ENCODE measurements at regions not wholly inside any gene's neighbourhood (a gene's known extent, or its start where the extent isn't known, plus 50 kb on each side); places are given as distances from the start of the nearest gene placed in this dataset.

- H3K4me3 ChIP-seq (ENCODE audit: low read length): no peak overlapping the region
- ATAC-seq (no peak), DNase-seq (no peak)
- H3K4me1 ChIP-seq (ENCODE audit: control insufficient read depth, insufficient read depth, low read length): no peaks in the 10 kb centered on the region
- H3K27me3 ChIP-seq (ENCODE audit: control insufficient read depth, insufficient read depth): no peaks in the 10 kb centered on the region
- H3K9me3 ChIP-seq (ENCODE audit: control insufficient read depth, low read length): no peaks in the 10 kb centered on the region
- intact Hi-C loops (cut with DNase I): no loop called here
- no peak overlapping the region for H3K27ac ChIP-seq (ENCODE audit: low read length)
Measured at GRCh38 chr4:169342906-169343564, 72.3 kb upstream of the SH3RF1 start.

DNA sequence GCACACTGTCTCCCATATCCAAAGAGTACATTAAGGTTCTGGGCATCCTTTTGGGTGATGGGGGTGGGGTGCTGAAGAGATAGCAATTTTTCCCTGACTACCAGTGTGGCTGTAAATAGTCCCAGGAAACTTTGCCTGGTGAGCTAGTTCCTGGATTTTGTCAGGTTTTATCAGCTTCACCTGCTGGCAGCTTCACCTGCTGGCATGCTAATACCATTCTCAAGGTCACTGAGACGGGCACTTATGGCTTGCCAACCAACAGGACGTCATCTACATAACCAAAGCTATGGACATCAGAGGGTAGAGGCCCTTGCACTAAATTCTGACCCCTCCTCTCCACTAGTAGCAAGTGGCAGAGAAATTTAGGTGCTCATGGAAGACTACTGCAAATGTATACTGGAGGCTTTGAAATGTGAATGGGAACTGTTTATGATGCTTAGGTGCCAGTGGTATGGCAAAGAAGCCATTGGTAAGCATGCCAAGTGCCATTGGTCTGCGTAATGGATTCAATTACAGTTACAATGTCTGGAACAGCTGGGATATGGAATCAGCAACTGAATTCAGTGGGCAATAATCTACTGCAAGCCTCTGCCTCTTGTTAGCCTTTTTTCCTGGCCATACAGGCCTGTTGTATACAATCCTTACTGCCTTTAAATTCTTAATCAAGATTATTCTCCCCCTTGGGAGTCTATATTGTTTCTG lies 71.6 kb upstream of the SH3RF1 start:
- Histone ChIP-seq H3K27me3 (ENCODE audit: control insufficient read depth, insufficient read depth) (no peaks in the 10 kb centered on the region), H3K4me1 (ENCODE audit: control insufficient read depth, insufficient read depth, low read length) (no peaks in the 10 kb centered on the region), H3K27ac (ENCODE audit: low read length) (no peak overlapping the region), H3K4me3 (ENCODE audit: low read length) (no peak overlapping the region), H3K9me3 (ENCODE audit: control insufficient read depth, low read length) (no peaks in the 10 kb centered on the region)
- WGBS: 90% methylated on average over 3 of the region's 3 CpGs
- intact Hi-C loops (cut with DNase I): no loop called here
- DNase-seq (no peak), ATAC-seq (no peak)

DNA sequence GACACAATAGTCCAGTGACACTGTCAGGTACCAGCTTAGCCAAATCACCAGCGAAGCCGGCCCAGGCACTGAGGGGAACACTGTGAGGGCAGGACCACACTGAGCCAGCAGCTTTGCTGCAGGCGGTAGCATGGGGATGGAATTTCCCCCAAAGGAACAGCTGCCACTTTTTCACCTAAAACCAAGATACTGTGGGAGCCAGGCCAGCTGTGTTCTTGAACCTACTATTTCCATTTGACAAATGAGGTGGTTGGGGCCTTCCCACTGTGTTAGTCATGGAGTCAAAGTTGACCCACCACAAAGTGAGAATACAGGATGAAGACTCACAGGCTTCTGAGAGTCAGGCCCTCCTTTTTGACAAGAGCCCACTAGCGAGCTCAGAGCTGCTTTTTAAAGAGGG lies 70.7 kb upstream of the SH3RF1 start:
- H3K9me3 ChIP-seq (ENCODE audit: control insufficient read depth, low read length): no peaks in the 10 kb centered on the region
- H3K27me3 ChIP-seq (ENCODE audit: control insufficient read depth, insufficient read depth): no peaks in the 10 kb centered on the region
- no peak overlapping the region for H3K4me3 ChIP-seq (ENCODE audit: low read length)
- no peak for DNase-seq
- 88% methylated on average over 4 of the region's 4 CpGs for WGBS
- intact Hi-C loops (cut with DNase I): no loop called here
- no peak for ATAC-seq
- no peak overlapping the region for H3K27ac ChIP-seq (ENCODE audit: low read length)
- H3K4me1 ChIP-seq (ENCODE audit: control insufficient read depth, insufficient read depth, low read length): no peaks in the 10 kb centered on the region

DNA sequence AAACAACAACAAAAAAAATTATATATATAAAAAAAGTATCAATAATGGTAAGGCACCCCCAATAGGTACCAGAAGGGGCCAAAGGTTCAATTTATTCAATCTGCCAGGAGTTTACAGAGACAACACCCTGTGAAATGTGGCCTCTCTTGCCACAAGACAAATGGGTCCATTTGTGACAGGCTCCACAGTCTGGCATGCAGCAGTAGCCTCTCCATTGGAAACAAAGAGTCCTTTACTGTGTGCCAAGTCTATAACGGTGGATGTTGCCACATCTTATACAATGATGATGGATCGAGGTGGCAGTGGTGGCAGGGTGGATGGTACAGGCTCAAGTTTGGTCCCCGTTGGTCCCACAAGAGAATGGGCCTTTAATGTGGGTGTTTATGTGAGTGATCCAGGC lies 70.1 kb upstream of the SH3RF1 start:
- DNase-seq (no peak), ATAC-seq (no peak)
- Histone ChIP-seq H3K27ac (ENCODE audit: low read length) (no peak overlapping the region), H3K4me3 (ENCODE audit: low read length) (no peak overlapping the region), H3K4me1 (ENCODE audit: control insufficient read depth, insufficient read depth, low read length) (no peaks in the 10 kb centered on the region), H3K9me3 (ENCODE audit: control insufficient read depth, low read length) (no peaks in the 10 kb centered on the region), H3K27me3 (ENCODE audit: control insufficient read depth, insufficient read depth) (no peaks in the 10 kb centered on the region)
- intact Hi-C loops (cut with DNase I): no loop called here
- WGBS: 80% methylated on average over 3 of the region's 3 CpGs

DNA sequence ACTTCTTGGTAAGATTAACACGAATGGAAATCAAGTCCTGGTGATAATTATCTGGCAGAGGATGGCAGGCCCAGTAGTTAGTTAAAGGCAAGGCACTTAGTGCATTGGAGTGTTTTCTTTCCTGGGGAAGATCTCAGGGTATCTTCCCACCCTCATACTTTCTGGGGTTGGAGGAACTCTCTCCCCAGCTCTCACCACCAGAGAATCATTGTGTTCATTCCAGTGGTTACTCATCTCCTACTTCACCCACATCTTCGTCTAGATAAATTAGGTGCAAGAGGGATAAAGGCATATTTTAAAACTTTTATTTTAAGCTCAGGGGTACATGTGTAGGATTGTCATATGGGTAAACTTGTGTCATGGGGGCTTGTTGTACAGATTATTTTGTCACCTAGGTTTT lies 67.5 kb upstream of the SH3RF1 start:
- intact Hi-C loops (cut with DNase I): no loop called here
- no peak for DNase-seq
- no peak for ATAC-seq

DNA sequence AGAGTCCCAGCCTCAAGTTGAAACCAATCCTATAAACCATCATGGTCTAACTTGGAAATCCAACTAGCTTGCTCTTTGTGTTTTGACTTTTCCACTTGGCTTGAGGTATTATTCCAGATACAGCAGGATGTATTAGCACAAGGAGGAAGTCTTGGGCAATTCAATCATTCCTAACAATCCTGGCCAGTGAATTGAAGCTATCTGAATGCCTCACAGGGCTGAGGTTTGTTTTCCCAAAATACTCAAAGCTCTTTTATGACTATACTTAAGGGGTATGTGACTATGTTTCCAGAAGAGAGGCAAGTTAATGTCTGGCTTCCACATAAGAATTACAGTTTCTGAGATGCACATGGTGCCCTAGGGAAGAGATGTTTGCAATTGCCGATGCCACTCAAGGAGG lies 66.8 kb upstream of the SH3RF1 start:
- H3K27ac ChIP-seq (ENCODE audit: low read length): no peak overlapping the region
- intact Hi-C loops (cut with DNase I): no loop called here
- no peak for ATAC-seq
- DNase-seq: no peak
- H3K4me3 ChIP-seq (ENCODE audit: low read length): no peak overlapping the region
- WGBS: 100% methylated on average over 1 of the region's 1 CpG
- H3K9me3 ChIP-seq (ENCODE audit: control insufficient read depth, low read length): no peaks in the 10 kb centered on the region
- H3K4me1 ChIP-seq (ENCODE audit: control insufficient read depth, insufficient read depth, low read length): peaks cover 2% of the 10 kb centered on the region
- no peaks in the 10 kb centered on the region for H3K27me3 ChIP-seq (ENCODE audit: control insufficient read depth, insufficient read depth)

More for the DNA sequence above, 67.5 kb upstream of the SH3RF1 start:
- no peak overlapping the region for H3K4me3 ChIP-seq (ENCODE audit: low read length)
- H3K27ac ChIP-seq (ENCODE audit: low read length): no peak overlapping the region
- peaks cover 2% of the 10 kb centered on the region for H3K4me1 ChIP-seq (ENCODE audit: control insufficient read depth, insufficient read depth, low read length)
- WGBS: 64% methylated on average over 2 of the region's 2 CpGs
- no peaks in the 10 kb centered on the region for H3K27me3 ChIP-seq (ENCODE audit: control insufficient read depth, insufficient read depth)
- no peaks in the 10 kb centered on the region for H3K9me3 ChIP-seq (ENCODE audit: control insufficient read depth, low read length)

- no peaks in the 10 kb centered on the region for H3K9me3 ChIP-seq (ENCODE audit: control insufficient read depth, low read length)
- ATAC-seq (peak; percentile 83 to 93), DNase-seq (peak in 1 of 3 donors; percentile 21)
- H3K27me3 ChIP-seq (ENCODE audit: control insufficient read depth, insufficient read depth): no peaks in the 10 kb centered on the region
- intact Hi-C loops (cut with DNase I): no loop called here
- H3K27ac ChIP-seq (ENCODE audit: low read length): no peak overlapping the region
- 37% methylated on average over 4 of the region's 4 CpGs for WGBS
- H3K4me1 ChIP-seq (ENCODE audit: control insufficient read depth, insufficient read depth, low read length): peaks cover 2% of the 10 kb centered on the region
- H3K4me3 ChIP-seq (ENCODE audit: low read length): no peak overlapping the region
Measured at GRCh38 chr4:169335331-169335730, 64.6 kb upstream of the SH3RF1 start.

DNA sequence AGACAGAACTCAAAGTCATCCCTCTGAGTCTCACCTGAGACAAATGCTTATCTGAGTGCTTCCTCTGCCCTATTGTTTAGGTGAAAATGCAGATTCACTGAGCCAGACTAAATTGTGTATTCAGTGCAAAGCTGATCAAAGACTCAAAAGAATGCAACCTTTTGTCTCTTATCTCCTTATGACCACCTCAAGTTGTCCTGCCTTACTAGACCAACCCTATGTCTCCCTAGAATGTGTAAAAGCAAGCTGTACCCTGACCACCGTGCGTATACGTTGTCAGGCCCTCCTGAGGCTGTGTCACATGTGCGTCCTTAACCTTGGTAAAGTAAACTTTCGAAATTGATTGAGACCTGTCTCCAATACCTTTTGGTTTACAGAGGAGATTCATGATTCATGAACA lies 63.6 kb upstream of the SH3RF1 start:
- intact Hi-C loops (cut with DNase I): no loop called here
- 82% methylated on average over 5 of the region's 5 CpGs for WGBS
- Histone ChIP-seq H3K27ac (ENCODE audit: low read length) (no peak overlapping the region), H3K4me3 (ENCODE audit: low read length) (no peak overlapping the region), H3K9me3 (ENCODE audit: control insufficient read depth, low read length) (no peaks in the 10 kb centered on the region), H3K4me1 (ENCODE audit: control insufficient read depth, insufficient read depth, low read length) (peaks cover 2% of the 10 kb centered on the region), H3K27me3 (ENCODE audit: control insufficient read depth, insufficient read depth) (no peaks in the 10 kb centered on the region)
- ATAC-seq: no peak
- DNase-seq: no peak

- H3K27me3 ChIP-seq (ENCODE audit: control insufficient read depth, insufficient read depth): no peaks in the 10 kb centered on the region
- intact Hi-C loops (cut with DNase I): no loop called here
- H3K27ac ChIP-seq (ENCODE audit: low read length): no peak overlapping the region
- no peak for ATAC-seq
- H3K4me1 ChIP-seq (ENCODE audit: control insufficient read depth, insufficient read depth, low read length): peaks cover 2% of the 10 kb centered on the region
- 96% methylated on average over 4 of the region's 4 CpGs for WGBS
- no peaks in the 10 kb centered on the region for H3K9me3 ChIP-seq (ENCODE audit: control insufficient read depth, low read length)
- no peak overlapping the region for H3K4me3 ChIP-seq (ENCODE audit: low read length)
- no peak for DNase-seq
Measured at GRCh38 chr4:169333265-169333664, 62.5 kb upstream of the SH3RF1 start.

GRCh38 chr4:169332583-169332982 lies 61.8 kb upstream of the SH3RF1 start:
- Histone ChIP-seq H3K4me1 (ENCODE audit: control insufficient read depth, insufficient read depth, low read length) (peaks cover 2% of the 10 kb centered on the region), H3K9me3 (ENCODE audit: control insufficient read depth, low read length) (no peaks in the 10 kb centered on the region), H3K27me3 (ENCODE audit: control insufficient read depth, insufficient read depth) (no peaks in the 10 kb centered on the region), H3K27ac (ENCODE audit: low read length) (no peak overlapping the region), H3K4me3 (ENCODE audit: low read length) (no peak overlapping the region)
- ATAC-seq (no peak), DNase-seq (no peak)
- WGBS: 76% methylated on average over 2 of the region's 2 CpGs
- intact Hi-C loops (cut with DNase I): no loop called here

DNA sequence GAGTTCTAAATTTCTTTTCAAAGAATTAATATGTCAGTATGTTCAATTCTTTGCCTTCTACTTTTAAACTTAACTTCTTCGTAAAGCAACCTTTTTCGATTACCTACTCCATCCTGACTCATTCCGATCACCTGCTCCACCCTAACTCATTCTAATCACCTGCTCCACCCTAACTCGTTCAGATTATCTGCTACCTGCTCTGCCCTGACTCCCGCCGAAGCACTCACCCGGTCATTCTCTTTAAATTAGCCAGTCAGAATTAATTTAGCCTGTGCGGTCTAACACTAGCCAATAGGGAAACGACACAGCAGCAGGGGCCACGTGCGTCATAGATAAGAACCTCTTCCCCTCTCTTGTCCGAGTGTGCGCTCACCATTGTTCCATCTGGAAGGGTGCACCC lies 60.1 kb upstream of the SH3RF1 start:
- 85% methylated on average over 13 of the region's 13 CpGs for WGBS
- ATAC-seq (no peak), DNase-seq (no peak)
- no peak overlapping the region for H3K27ac ChIP-seq (ENCODE audit: low read length)
- intact Hi-C loops (cut with DNase I): no loop called here
- H3K4me3 ChIP-seq (ENCODE audit: low read length): no peak overlapping the region
- H3K27me3 ChIP-seq (ENCODE audit: control insufficient read depth, insufficient read depth): no peaks in the 10 kb centered on the region
- H3K4me1 ChIP-seq (ENCODE audit: control insufficient read depth, insufficient read depth, low read length): peaks cover 2% of the 10 kb centered on the region
- no peaks in the 10 kb centered on the region for H3K9me3 ChIP-seq (ENCODE audit: control insufficient read depth, low read length)

DNA sequence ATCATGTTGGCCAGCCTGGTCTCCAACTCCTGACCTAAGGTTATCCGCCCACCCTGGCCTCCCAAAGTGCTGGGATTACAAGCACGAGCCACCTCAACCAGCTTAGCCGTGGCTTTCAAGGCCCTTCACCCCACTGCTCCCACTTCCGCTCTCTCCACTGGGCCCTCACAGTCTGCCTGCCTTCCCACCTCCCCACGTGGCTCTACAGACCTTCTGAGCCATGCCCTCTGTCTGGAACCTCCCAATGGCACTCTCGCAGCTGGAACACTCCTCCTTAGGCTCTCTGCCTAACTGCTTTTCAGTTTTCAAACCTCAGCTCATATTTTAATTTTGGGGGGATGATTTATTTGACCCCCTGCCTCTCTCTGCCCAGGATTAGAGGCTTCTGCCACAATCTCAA lies 59.3 kb upstream of the SH3RF1 start:
- Histone ChIP-seq H3K4me3 (ENCODE audit: low read length) (no peak overlapping the region), H3K9me3 (ENCODE audit: control insufficient read depth, low read length) (no peaks in the 10 kb centered on the region), H3K4me1 (ENCODE audit: control insufficient read depth, insufficient read depth, low read length) (peaks cover 1% of the 10 kb centered on the region), H3K27ac (ENCODE audit: low read length) (no peak overlapping the region), H3K27me3 (ENCODE audit: control insufficient read depth, insufficient read depth) (no peaks in the 10 kb centered on the region)
- ATAC-seq (no peak), DNase-seq (no peak)
- whole genome bisulfite sequencing: 76% methylated on average over 6 of the region's 6 CpGs
- intact Hi-C loops (cut with DNase I): no loop called here

Data from right cardiac atrium (tissue), 5 donors.